Activated CD4-positive, alpha-beta T cell treated with anti-CD3 and anti-CD28 coated beads, Interleukin-2, amount 50 U/mL, for 48 hours (primary cell): ENCODE measurements at regions not wholly inside any gene's neighbourhood (a gene's known extent, or its start where the extent isn't known, plus 50 kb on each side); places are given as distances from the start of the nearest gene placed in this dataset.
"Not testable (repeated sequence)": the region's sequence is repeated elsewhere in the genome, so short reads cannot be mapped to it uniquely, and the experiment has no call there.

Experiments used
- DNase-seq, 2 experiments: peaks; one replicate each; pipeline ENCODE4 v3.0.0-alpha.2; 2020

- DNase-seq = no peak
Measured at GRCh38 chr6:6962086-6962485, 145.7 kb upstream of the RREB1 start.

GRCh38 chr6:6962699-6963098 is 145.1 kb upstream of the RREB1 start:
- no peak for DNase-seq

DNA sequence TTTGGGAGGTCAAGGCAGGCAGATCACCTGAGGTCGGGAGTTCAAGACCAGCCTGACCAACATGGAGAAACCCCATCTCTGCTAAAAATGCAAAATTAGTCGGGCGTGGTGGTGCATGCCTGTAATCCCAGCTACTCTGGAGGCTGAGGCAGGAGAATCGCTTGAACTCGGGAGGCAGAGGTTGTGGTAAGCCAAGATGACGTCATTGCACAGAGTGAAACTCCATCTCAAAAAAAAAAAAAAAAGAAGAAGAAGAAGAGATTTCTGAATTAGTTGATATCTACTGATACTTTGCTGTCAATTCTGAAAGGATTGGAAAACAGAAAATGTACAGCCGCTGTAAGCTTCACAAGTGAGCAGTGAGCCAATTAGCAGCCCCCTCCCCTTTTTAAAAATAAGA is 144.4 kb upstream of the RREB1 start:
- not testable (repeated sequence) for DNase-seq

DNA sequence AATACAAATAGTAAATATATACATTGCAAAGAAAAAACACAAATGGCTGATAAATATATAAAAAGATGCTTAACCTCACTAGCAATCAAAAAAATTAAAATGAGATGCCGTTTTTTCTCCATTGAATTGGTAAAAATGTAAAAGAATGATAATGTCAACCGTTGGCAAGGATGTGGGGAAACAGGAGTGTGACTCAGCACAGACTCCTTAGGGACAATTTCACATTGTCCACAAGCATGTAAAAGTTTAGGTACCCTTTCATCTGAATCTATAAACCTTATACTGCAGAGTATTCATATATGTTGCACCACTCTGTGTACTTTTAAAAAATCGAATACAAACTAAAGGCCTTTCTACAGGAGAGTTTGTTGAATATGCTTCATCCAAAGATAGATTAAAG is 143.1 kb upstream of the RREB1 start:
- DNase-seq = no peak

DNA sequence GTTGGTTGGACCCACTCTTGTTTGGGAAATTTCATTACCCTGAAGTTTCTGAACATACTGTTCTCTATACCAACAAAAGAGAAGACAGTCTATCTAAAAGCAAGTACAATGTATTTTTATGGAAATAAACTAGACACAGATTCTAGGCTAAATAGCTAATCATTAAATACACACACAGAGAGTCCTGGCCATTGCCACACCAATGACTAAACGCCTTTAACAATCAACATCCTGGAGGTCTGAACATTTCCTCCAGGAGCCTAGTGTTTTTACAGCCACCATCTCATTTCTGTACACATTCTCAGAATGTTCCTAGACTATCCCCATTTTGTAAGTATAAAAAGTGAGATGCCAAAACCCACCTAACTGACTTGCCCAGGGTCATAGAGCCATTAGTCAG is 141.6 kb upstream of the RREB1 start:
- no peak for DNase-seq

GRCh38 chr6:6966569-6966968 is 141.2 kb upstream of the RREB1 start:
- no peak for DNase-seq

DNA sequence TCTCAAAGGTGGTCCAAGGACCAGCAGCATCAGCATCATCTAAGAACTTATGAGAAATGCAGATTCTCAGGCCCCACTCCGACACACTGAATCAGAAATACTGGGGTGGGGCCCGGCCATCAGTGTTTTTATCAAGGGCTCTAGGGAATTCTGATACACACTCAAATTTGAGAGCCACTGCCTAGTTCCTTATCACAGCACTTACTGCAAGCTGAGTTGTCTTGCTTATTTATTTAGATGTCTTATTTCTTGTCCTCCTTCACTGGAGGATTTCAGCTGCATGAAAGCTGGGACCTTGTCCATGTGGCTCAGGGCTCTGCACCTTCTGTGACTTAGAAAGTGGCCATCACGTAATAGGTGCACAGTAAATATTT is 139.4 kb upstream of the RREB1 start:
- no peak for DNase-seq

GRCh38 chr6:6968731-6969552 is 138.8 kb upstream of the RREB1 start:
- DNase-seq = no peak

DNA sequence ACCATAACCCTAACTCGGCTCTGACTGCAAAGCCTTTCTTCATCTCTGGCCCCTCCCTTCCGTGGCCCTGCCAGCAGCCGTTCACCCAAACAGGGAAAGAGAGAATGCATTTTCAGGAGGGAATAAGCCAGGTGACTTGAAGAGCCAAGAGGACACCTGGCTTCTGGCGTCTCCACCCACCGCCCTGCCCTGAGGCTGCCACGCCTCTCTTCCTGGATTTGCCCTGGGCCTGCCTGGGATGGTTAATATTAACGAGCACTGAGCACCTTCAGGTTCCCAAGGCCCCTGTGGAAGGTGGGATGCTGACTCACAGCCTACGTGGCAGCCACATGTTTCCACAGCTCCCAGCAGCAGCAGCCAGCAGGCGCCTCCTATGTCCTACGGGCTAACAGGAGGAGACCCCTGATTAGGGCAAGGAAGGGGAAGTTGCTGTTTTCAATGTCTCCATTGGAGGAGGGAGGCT is 138.0 kb upstream of the RREB1 start:
- no peak for DNase-seq

DNA sequence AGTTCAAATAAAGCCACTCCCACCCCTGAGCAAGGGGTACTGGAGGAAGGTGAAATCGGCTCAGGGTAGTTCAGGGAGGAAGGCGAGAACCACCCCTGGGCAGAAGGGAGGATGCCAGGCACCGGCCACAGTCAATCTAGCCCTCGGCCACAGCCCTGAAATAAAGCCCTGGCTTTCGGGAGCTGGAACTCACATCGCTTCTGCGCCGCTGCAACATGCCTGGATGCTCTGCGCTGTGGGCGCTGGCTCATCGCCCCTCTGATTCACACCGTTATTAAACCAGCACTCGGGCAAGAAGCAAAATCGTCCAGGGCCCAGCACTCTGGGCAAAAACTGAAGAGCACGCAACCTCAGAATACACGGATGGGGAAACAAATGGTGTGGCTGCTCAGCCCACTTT is 136.9 kb upstream of the RREB1 start:
- DNase-seq = no peak

DNA sequence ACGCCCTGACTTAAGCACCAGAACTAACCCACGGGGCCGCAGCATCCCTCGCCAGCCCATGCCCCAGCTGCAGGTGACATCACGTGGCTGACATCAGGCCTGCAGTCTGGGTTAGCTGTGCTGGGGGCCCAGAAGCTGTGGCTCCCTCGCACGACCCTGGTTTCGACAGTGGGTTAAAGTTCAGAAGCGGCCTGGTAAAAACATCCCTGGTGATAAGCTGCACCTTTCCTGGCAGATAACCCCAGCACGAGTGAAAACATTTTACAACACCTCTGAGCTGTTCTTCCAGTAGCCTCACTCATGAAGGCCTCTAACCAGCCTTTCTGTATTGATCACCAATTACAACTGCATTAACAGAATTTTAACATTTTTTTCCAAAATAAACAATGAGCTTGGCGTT is 136.4 kb upstream of the RREB1 start:
- no peak for DNase-seq

GRCh38 chr6:6972456-6972855 is 135.3 kb upstream of the RREB1 start:
- DNase-seq = no peak

GRCh38 chr6:6973721-6974120 is 134.0 kb upstream of the RREB1 start:
- no peak for DNase-seq

GRCh38 chr6:6975459-6976111 is 132.2 kb upstream of the RREB1 start:
- no peak for DNase-seq

GRCh38 chr6:6976193-6976592 is 131.6 kb upstream of the RREB1 start:
- no peak for DNase-seq

GRCh38 chr6:6978731-6979130 is 129.0 kb upstream of the RREB1 start:
- DNase-seq = no peak

- DNase-seq = no peak
Measured at GRCh38 chr6:6980999-6981597, 126.7 kb upstream of the RREB1 start.

- peak in 1 of 2 experiments; percentile 6 for DNase-seq
Measured at GRCh38 chr6:6981681-6982322, 126.0 kb upstream of the RREB1 start.

- no peak for DNase-seq
Measured at GRCh38 chr6:6982663-6983062, 125.1 kb upstream of the RREB1 start.

DNA sequence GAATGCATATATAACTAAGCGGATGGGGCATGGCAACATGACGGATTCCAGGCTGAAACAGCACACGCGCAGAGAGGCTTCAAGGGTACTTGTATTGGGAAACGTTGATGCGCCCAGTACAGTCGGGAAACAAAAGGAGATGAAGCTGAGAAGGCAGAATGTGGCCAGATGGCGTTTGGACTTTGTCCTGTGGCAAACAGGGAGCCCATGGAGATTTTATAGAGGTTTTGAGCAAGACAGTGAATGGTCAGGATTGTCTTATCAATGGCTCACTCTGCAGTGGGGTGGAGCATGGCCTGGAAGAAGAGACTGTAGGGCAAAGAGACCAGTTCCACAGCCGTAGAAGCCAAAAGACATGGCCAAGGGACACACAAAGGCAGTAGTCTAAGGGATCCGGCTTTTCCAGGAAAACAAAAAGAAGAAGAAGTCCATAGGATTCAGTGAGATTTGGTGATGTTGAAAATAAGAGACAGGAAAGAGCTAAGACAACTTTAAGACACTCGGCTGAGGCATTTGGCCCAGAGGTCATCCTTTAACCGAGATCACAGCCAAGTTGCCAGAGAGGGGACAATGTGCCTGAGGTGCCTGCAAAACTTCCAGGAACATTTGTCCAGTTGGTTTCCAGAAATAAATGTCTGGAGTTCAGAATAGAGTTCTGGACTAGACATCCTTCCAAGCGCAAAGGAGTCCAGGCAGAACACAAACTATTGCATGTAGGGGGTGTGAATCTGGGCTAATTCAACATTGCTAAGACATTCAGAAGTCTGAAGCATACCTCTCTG is 123.0 kb upstream of the RREB1 start:
- no peak for DNase-seq

DNA sequence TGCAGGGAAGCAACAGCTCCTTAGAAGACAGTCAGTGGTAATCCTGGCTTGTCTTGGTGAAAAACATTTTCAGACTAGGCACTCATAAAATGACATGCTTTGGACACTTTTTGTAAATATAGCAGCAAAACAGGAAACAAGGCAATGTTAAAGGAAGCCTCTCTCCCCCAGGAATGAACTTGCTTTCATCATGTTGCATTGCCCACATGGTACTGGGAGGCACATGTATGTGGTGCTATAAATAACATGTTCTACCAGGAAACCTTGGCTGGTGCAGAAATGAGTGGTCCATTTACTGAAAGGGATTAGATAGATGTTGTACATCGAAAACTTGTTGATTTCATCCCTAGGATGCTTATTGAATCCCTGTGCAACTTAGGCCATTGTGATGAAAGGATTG is 121.4 kb upstream of the RREB1 start:
- no peak for DNase-seq

DNA sequence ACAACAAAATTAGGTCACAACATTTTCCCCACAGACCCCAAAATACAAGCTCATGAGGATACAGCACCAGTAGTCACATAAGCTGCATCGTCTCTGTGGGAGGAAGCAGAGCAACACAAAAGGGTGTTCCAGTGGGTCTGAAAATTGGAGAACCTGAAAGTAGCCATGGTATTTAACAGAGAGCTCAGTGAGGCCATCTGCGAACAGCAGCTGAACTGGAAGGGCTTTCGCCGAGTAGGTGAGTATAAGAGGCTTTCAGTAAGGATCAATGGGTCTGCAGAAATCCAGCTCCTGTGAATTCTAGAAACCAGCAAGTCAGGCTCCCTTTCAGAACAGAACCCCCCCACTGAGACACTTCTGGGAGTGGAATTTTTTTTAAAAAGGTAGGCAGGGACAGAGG is 120.0 kb upstream of the RREB1 start:
- DNase-seq = no peak

DNA sequence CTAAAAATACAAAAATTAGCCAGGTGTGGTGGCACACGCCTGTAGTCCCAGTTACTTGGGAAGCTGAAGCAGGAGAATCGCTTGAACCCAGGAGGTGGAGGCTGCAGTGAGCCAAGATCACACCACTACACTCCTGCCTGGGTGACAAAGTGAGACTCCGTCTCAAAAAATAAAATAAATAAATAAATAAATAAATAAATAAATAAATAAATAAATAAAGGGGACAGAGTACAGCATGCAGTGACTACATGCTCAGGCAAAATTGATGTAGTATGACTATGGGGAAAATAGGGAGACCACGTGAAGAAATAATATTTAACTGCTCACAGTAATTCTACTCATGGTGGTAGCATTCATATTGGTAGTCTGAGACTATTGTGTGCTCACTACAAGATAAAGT is 117.7 kb upstream of the RREB1 start:
- DNase-seq = not testable (repeated sequence)
